ENCODE measurements at regions not wholly inside any gene's neighbourhood (a gene's known extent, or its start where the extent isn't known, plus 50 kb on each side); places are given as distances from the start of the nearest gene placed in this dataset.

- DNase-seq (no peak), ATAC-seq (peak in 1 of 2 donors; percentile 36)
- H3K9me3 ChIP-seq = no peaks in the 10 kb centered on the region
- H3K4me3 ChIP-seq = no peak overlapping the region
- no peaks in the 10 kb centered on the region for H3K36me3 ChIP-seq
- H3K27me3 ChIP-seq = no peaks in the 10 kb centered on the region
- H3K4me1 ChIP-seq = no peaks in the 10 kb centered on the region
- no peak overlapping the region for H3K27ac ChIP-seq
- in situ Hi-C loops (cut with MboI; ENCODE audit: low sequenced_read_pairs in 4 of 4) = loop anchor here (10.0 to 25.0 kb wide), 2 partner anchors 1114 to 1121 kb away; partner anchors contain the start of gene COL12A1 (in 4 of the 4)
- TF ChIP-seq POLR2A (IDR thresholded peaks at IDR 0.05) (no peak), CTCF (IDR thresholded peaks at IDR 0.05 in 4 of 5, conservative IDR thresholded peaks at IDR 0.05 in 1 of 5) (peak; percentile 30 to 56 (median 39))
- intact Hi-C loops (cut with DNase I; ENCODE audit: low total_unique reads) = loop anchor here (1.0 kb wide), 1 partner anchor 1118 kb away; no protein-coding TSS in a partner anchor
Measured at GRCh38 chr6:74091136-74091793, 395.3 kb downstream of the CD109 start.

- no peaks in the 10 kb centered on the region for H3K9me3 ChIP-seq
- in situ Hi-C loops (cut with MboI; ENCODE audit: low sequenced_read_pairs in 4 of 4) = loop anchor here in 3 of 4 donors (25.0 kb wide), 1 partner anchor 1124 kb away; the partner anchor contains the start of gene COL12A1 (in 3 of the 3)
- no peaks in the 10 kb centered on the region for H3K27me3 ChIP-seq
Measured at GRCh38 chr6:74087899-74088298, 391.9 kb downstream of the CD109 start.

GRCh38 chr6:74075896-74076295 is 379.9 kb downstream of the CD109 start:
- no peak overlapping the region for H3K4me3 ChIP-seq
- no peaks in the 10 kb centered on the region for H3K36me3 ChIP-seq
- H3K9me3 ChIP-seq = no peaks in the 10 kb centered on the region
- H3K27me3 ChIP-seq = no peaks in the 10 kb centered on the region
- in situ Hi-C loops (cut with MboI; ENCODE audit: low sequenced_read_pairs in 4 of 4) (loop anchor here in 3 of 4 donors (25.0 kb wide), 1 partner anchor 1136 kb away; the partner anchor contains the start of gene COL12A1 (in 3 of the 3)), intact Hi-C loops (cut with DNase I; ENCODE audit: low total_unique reads) (no loop called here)
- DNase-seq = no peak
- TF ChIP-seq CTCF (IDR thresholded peaks at IDR 0.05 in 4 of 5, conservative IDR thresholded peaks at IDR 0.05 in 1 of 5) (no peak), POLR2A (IDR thresholded peaks at IDR 0.05) (no peak)
- no peaks in the 10 kb centered on the region for H3K4me1 ChIP-seq
- no peak overlapping the region for H3K27ac ChIP-seq
- ATAC-seq = no peak

More at GRCh38 chr6:74087899-74088298, 391.9 kb downstream of the CD109 start:
- no peaks in the 10 kb centered on the region for H3K36me3 ChIP-seq
- no peak for DNase-seq
- H3K4me3 ChIP-seq = no peak overlapping the region
- ATAC-seq = no peak
- TF ChIP-seq POLR2A (IDR thresholded peaks at IDR 0.05) (no peak), CTCF (IDR thresholded peaks at IDR 0.05 in 4 of 5, conservative IDR thresholded peaks at IDR 0.05 in 1 of 5) (no peak)
- H3K4me1 ChIP-seq = no peaks in the 10 kb centered on the region
- H3K27ac ChIP-seq = no peak overlapping the region
- intact Hi-C loops (cut with DNase I; ENCODE audit: low total_unique reads) = no loop called here

- intact Hi-C loops (cut with DNase I; ENCODE audit: low total_unique reads) (no loop called here), in situ Hi-C loops (cut with MboI; ENCODE audit: low sequenced_read_pairs in 4 of 4) (loop anchor here in 3 of 4 donors (25.0 kb wide), 1 partner anchor 1137 kb away; the partner anchor contains the start of gene COL12A1 (in 3 of the 3))
- Histone ChIP-seq H3K27me3 (no peaks in the 10 kb centered on the region), H3K27ac (no peak overlapping the region), H3K4me1 (no peaks in the 10 kb centered on the region), H3K36me3 (no peaks in the 10 kb centered on the region), H3K4me3 (no peak overlapping the region), H3K9me3 (no peaks in the 10 kb centered on the region)
- TF ChIP-seq CTCF (IDR thresholded peaks at IDR 0.05 in 4 of 5, conservative IDR thresholded peaks at IDR 0.05 in 1 of 5) (no peak), POLR2A (IDR thresholded peaks at IDR 0.05) (no peak)
- ATAC-seq (peak; percentile 45 to 62), DNase-seq (peak; percentile 23 to 58)
Measured at GRCh38 chr6:74075323-74075722, 379.3 kb downstream of the CD109 start.
